ENCODE measurements at regions not wholly inside any gene's neighbourhood (a gene's known extent, or its start where the extent isn't known, plus 50 kb on each side); places are given as distances from the start of the nearest gene placed in this dataset.

- TF ChIP-seq CTCF (IDR thresholded peaks at IDR 0.05; ENCODE audit: low read length) = no peak
- TF ChIP-seq EZH2 (optimal IDR thresholded peaks at IDR 0.05; ENCODE audit: low read depth, low read length) = no peak
Measured at GRCh38 chr11:10378362-10378761, 73.5 kb downstream of the ADM start.
